ENCODE measurements at regions not wholly inside any gene's neighbourhood (a gene's known extent, or its start where the extent isn't known, plus 50 kb on each side); places are given as distances from the start of the nearest gene placed in this dataset.
A peak's percentile ranks its signal among the peaks of the same experiment; 100 is the strongest.

DNA sequence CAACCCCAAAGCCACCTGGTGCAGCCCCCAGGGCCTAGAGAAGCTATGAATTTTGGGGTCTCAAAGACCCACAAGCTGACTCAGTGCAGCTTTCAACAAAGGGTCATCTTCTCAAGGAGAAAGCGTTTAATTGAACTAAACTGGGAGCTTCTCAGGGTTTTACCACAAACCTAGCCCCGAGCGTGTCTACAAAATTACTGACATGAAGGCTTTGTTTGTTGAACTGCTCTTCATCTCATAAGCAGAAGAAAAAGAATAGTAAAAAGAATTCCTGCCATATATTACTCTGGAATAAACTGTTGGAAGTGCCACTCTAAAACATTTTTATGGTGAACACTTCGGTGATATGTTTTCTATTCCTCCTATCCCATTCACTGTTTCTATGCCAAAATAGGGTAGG lies 50.8 kb upstream of the INCENP start:
- no peak for DNase-seq (ENCODE audit: extremely low read depth, low read depth)

DNA sequence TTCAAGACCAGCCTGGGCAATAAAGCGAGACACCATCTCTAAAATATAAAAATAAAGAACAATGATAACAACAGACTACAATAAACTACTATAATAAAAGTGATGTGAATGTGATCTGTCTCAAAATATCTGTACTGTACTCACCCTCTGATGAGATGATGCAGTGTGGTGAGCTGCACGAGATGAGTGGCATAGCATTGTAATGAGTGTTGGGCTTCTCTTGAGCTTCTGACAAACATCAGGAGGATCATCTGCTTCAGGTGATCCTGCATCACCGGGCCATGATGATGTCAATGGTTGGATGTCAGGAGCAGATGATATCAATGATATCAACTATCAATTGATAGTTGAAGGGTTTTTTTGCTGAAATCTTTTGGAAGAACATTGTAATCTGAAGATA lies 52.4 kb upstream of the INCENP start:
- DNase-seq (ENCODE audit: extremely low read depth, low read depth): no peak

DNA sequence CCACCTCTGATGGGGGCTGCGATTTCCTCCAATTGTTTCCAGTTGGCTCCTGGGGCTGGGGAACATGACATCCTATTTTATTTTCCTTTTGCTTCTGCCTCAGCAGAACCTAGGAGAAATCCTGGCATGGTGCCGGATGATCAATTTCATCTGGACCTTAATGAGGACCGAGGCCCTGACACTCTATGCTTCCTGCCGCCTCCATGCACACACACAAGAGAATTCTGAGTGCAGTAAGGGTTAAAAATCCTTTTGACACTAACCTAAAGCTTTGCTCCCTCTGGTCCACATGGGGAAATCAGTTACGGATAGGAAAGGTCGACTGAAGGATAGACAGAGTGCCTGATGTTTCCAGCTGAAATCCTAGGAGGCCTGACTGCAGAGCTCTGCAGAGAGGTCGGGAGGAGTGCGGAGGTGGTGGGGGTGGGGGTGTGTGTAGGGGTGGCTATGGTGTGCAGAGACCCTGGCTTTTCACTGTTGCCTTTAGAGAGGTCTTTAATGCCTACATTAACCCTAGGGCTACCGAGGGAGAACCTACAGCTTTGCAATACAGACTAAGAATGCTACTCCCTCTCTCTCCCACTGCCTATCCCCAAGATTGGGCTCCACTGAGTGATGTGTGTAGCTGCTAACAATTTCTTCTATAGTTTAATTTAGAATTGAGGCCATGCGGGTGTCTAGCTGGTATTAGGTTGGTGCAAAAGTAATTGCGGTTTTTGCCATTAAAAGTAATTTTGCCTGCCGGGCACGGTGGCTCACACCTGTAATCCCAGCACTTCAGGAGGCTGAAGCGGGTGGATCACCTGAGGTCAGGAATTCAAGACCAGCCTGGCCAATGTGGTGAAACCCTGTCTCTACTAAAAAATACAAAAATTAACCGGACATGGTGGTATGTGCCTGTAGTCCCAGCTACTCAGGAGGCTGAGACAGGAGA lies 53.6 kb upstream of the INCENP start:
- no peak for DNase-seq (ENCODE audit: extremely low read depth, low read depth)

DNA sequence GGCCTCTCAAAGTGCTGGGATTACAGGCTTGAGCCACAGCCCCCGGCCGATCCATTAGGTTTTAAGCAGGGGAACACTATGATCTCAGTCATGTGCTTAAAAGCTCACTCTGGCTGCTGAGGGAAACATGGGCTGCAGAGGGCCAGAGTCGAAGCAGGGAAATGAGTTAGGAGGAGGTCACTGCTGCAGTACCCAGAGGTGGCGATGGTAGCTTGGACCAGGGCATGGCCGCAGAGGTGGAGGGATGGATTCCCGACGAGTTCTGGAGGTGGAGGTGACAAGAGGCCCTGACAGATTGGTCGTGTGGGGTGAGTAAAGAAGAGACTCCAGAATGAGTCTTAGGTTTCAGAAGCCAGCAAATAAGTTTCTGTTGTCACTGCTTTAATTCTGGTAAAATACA lies 54.4 kb upstream of the INCENP start:
- DNase-seq (ENCODE audit: extremely low read depth, low read depth): no peak

DNA sequence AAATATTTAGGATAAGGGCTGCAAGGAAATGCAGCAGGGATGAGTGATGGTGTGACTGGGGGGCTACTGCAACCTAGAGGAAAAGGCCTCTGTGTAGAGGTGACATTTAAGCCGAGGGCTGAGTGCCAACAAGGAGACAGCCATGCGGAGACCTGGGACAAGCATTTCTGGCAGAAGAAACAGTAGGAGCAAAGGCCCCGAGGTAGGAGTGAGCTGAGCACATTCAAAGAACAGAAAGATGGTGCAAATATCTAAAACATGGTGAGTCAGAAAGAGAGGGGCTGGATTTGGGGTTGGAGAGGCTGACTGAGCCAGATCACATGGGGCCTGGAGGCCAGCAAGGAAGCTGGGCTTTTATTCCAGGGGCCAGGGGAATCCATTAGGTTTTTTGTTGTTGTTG lies 55.1 kb upstream of the INCENP start:
- no peak for DNase-seq (ENCODE audit: extremely low read depth, low read depth)

DNA sequence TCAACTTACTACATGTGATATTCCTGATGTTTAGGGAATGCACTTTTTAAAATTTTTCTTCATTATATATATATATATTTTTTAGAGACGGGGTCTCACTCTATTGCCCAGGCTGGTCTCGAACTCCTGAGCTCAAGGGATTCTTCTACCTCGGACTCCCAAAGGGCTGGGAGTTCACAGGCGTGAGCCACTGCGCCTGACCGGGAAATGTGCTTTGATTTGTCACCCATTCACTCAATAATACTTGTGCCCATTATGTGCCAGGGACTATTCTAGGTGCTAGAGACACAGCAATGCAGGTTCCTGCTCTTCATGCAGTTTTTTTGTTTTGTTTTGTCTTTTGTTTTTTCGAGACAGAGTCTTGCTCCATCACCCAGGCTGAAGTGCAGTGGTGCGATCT lies 56.1 kb upstream of the INCENP start:
- DNase-seq (ENCODE audit: extremely low read depth, low read depth): no peak

DNA sequence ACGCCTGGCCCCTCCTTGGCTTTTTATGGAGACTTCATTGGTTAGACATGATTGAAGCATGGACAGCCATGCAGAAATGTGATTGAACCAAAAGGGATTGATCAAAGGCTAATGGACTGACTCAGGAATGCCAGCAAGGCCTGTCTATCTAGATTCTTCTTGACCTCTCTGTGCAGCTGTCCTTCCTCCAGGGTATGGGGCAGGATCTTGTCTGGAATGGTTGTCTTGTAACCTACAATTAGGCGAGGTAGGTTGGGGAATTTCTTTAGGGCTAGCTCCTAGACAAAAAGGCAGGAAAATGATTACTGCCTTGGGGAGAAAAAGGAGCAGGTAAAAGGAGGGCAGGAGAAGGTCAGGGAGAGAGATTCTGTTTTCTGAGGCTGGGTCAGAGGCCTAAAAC lies 59.6 kb upstream of the INCENP start:
- DNase-seq (ENCODE audit: extremely low read depth, low read depth): no peak

DNA sequence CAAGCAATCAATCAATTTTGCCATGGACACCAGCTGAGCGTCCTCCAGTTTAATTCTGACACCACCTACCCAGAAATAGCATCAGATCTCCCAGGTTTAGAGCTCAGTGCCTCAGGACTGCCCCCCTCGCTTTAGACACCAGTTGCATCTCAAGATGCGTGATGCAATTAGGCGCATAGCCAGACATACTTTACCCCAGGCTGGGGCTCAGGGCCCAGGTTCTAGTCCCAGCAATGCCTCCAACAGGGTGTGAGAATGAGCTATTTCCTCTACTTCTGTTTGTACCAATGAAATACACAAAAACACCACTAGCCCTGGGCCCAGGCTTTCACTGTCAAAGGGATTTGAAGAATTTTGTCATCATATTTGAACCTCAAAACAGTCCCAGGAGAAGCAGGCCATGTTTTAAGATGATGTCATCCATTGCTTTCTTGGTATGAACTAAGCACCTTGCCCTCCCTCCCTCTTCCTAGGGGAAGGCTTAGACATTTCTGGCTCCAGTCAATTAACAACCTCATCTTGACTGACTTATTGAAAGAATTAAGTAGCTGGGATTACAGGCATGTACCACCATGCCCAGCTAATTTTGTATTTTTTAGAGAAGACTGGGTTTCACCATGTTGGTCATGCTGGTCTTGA lies 61.5 kb upstream of the INCENP start:
- no peak for DNase-seq (ENCODE audit: extremely low read depth, low read depth)

DNA sequence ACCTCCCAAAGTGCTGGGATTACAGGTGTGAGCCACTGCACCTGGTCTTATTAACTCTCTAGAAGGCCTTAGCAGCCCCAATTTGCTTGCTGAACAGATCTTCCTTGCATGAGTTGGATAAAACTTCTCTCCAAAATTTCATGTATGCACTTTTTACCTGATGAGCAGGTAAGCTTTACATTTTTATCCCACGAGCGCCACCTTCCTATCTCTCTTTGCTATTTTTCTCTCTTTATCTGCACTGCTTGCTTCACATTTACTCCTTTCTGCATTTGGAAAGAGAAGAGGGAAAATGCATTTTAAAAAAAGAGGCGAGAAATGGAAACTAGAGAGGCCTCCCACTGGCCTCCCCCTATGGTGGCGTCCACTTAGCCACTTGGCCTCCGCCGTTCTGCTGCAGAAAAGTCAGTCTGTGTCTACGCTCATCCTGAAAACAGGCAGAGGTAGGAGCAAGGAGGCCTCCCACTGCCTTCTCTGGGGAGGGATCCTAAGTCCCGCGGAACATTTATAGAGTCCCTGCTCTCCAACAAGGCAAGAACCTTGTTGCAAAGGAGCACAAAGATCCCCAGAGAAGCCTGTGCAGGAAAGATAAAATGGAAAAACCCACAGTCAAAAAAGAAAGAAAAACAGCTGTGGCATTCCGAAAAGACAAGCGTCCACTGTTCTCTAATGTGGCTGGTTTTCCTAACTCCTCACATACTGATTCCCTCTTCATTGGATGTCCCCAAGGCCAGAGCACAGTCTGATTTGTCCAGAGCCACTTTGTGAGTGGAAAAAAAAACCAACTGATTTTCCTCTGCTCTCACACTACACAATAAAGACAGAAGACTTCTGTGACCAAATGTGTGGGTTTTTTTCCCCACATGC lies 62.2 kb upstream of the INCENP start:
- no peak for DNase-seq (ENCODE audit: extremely low read depth, low read depth)

DNA sequence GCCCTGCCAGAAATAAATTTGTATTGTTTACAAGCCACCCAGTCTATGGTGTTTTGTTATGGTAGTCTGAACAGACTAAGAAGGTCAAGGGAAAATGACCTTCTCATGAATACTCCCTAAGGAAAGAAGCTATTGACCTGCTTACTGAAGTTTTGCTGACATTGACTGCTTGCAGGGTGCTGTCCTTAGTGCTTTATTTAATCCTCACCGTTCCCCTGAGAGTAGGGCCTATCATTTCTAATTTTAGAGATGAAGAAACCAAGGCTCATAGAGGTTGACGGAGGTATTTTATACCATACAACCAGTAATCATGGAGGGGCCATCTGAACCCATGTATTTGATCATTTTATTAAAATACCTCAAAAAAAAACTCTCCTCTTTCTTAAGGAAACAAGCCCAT lies 66.7 kb upstream of the INCENP start:
- DNase-seq (ENCODE audit: extremely low read depth, low read depth): no peak

DNA sequence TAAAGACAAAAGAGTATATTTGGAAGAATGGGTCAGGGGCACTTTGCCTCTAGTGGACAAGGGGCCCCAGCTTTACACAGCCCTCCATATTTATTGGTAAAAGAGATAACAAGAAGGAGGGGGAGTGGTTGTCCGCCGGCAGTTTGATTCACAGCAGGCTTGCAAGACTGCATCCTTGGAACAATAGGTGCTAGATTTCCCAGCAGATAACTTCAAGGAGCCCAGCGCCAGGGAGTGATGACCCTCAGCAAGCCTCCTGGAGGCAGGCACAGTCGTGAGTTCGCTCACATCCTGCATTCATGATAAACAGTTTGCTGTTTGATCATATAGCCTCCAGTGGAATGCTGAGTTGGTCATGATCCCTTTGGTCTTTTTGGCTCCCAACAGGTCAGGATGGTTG lies 67.8 kb upstream of the INCENP start:
- no peak for DNase-seq (ENCODE audit: extremely low read depth, low read depth)

DNA sequence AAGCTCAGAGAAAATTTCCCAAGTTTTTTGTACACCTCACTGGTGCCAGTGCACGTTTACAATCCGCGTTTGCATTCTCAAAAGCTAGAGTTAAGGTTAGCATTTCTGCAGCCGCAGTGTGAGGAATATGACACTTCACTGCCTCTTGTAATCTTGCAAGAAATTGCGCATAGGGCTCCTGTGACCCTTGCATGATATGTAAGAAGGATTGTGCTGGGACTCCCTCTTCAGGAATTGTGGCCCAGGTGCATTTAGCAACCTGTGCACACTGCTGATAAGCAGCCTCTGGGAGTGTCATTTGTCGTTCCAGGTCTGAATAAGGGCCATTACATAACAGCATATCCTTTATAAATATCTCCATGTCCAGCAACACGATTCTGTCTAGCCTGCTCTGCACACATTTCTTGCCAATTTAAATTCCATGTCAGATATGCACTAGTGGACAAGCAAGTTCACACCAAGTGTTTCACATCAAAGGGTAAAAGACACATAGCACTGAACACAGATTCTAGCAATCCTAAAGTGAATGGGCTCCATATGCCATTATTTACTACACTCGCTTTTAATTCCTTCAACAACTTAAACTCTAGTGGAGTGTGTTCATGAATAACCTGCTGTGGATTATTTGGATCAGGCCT lies 69.2 kb upstream of the INCENP start:
- peak; percentile 86 for DNase-seq (ENCODE audit: extremely low read depth, low read depth)

DNA sequence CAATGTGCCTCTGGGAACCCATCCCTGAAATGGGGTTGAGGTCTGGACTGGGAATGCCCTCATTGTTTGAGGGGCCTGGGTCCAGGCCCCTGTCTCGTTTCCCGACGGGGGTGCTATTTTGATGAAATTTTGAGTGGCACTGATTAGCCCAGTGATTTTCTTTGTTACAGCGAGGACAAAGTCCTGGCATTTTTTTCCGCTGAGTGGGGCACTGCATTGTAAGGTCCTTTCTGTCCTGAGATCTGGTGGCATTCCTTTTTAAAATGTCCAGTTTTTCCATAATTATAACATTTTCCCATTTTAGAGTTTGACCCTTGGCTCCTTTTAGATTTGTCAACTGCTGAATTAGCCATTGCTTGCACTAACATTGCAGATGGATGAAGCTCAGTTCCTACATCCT lies 69.7 kb upstream of the INCENP start:
- DNase-seq (ENCODE audit: extremely low read depth, low read depth): no peak

DNA sequence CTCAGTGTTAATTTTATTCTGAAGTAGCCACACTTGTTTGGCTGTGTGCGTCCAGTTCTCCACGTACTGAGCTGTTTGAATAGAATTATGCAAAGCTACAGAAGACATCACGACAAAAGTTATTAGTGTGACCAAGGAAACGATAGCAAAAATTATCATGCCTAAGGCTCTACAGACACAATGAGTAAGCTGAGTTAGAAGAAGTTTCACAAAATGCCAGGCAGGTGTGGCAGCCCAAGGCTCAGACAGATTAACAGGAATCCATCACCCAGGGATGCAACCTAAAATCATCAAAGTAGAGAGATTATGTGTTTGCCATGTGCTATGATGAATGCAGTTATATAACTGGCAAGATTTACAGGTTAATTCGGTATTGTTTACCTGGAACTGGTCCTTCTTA lies 73.1 kb upstream of the INCENP start:
- DNase-seq (ENCODE audit: extremely low read depth, low read depth): no peak

DNA sequence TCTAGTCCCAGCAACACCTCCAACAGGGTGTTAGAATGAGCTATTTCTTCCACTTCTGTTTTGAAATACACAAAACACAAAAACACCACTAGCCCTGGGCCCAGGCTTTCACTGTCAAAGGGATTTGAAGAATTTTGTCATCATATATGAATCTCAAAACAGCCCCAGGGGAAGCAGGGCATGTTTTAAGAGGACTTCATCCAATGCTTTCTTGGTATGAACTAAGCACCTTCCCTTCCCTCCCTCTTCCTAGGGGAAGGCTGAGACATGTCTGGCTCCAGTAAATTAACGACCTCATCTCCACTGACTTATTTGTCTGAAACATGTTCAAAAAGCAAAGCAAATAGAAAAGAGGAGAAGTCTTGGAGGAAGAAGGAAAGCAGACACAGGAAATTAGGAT lies 75.7 kb upstream of the INCENP start:
- DNase-seq (ENCODE audit: extremely low read depth, low read depth): no peak

DNA sequence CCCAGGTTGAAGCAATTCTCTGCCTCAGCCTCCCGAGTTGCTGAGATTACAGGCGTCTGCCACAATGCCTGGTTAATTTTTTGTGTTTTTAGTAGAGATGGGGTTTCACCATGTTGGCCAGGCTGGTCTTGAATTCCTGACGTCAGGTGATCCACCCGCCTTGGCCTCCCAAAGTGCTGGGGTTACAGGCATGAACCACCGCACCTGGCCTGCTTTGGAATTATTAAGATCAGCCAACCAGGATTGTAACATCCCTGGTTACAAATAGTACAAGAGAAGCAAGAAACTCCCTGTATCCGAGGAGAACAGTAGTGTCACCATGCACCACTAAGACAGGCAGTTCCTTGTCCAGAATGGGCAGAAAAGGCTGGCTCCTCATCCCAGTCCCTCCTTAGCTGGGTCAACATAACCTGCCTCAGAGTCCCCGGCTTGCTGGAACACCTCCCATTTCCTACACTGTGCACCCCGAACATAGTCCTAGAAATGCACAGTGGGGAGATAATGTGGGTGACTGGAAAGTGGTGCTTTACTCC lies 77.2 kb upstream of the INCENP start:
- DNase-seq (ENCODE audit: extremely low read depth, low read depth): no peak

DNA sequence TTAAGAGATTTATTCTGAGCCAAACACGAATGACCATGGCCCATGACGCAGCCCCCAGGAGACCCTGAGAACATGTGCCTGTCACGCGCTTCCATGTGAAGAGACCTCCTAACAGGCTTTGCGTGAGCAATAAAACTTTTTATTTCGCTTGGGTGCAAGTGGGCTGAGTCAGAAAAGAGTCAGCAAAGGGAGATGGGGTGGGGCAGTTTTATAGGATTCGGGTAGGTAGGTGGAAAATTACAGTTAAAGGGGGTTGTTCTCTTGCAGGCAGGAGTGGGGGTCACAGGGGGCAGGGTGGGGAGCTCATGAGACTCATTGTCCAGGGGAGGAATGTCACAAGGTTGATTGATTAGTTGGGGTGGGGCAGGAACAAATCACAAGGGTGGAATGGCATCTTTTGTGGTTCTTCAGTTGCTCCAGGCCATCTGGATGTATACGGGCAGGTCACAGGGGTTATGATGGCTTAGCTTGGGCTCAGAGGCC lies 77.2 kb upstream of the FTH1 start:
- no peak for DNase-seq (ENCODE audit: extremely low read depth, low read depth)

DNA sequence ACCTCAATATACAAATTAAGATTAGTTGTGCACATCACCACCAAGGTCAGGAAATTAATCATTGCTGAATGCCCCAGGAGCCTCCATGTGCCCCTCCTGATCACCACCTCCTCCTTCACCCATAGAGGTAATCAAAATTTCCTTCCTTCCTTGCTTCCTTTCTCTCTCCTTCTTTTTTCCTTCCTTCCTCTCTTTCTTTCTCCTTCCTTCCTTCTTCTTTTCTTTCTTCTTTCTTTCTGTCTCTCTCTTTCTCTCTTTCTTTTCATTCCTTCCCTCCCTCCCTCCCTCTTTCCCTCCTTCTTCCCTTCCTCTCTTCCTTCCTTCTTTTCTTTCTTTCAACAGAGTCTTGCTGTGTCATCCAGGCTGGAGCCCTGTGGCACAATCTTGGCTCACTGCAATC lies 67.9 kb upstream of the FTH1 start:
- no peak for DNase-seq (ENCODE audit: extremely low read depth, low read depth)

DNA sequence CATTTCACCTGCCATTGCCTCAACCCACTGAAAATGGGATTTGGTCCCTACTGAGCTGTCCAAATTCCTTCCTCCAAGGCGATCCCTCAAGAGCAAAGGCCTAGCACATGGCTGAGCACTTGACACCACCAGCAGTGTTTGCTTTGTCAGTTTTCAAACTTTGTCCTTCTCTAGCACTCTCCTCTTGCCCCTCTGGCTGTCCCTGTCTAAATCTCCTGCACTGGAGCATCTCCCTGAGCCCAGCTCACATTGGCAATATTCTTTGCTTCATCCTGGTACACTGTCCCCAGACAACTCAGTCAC lies 66.6 kb upstream of the FTH1 start:
- no peak for DNase-seq (ENCODE audit: extremely low read depth, low read depth)

DNA sequence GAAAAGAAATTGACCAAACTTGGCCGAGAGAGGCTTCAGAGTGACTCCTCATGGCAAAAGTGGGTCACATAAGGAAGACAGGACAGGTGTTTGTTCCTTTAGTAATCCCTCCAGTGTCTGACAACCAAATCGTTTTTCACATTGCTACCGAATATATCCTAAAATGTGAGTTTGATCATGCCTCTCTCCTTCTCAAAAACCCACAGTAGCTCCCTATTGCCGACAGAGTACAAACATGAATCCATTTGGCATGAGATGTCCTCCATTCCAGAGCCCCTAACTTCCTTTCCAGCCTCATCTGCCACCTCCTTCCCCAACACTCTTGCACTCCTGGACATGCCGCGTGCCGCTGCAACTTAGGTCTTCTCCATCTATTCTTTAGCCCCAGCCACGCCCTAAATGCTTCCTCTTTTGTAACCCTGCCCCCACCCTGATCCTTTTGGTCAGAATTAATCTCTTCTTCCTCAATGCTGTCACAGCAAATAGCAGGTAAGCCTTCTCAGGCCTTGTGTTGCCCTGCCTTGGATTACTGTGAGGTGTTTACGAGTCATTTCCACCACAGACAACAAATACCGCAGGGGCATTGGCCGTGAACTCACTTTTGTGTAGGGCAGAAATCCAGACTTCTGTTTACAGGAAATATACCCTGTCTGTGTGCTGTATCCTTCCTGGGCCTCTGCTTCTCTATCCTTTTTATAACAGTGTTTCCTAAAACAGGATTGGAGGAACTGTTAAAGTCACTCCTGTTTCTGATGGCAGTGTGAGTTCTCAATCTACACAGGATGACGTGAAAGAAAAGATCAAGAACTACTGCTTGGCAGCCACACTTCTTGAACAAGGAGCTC lies 66.0 kb upstream of the FTH1 start:
- no peak for DNase-seq (ENCODE audit: extremely low read depth, low read depth)
